HG03039 (cell line): ENCODE measurements at regions not wholly inside any gene's neighbourhood (a gene's known extent, or its start where the extent isn't known, plus 50 kb on each side); places are given as distances from the start of the nearest gene placed in this dataset.
"Not testable (repeated sequence)": the region's sequence is repeated elsewhere in the genome, so short reads cannot be mapped to it uniquely, and the experiment has no call there.

Experiments used
- ATAC-seq: cut with Tn5 transposase; IDR thresholded peaks from one replicate; pipeline ENCODE4 v1.9.1; 2021; ENCODE audit warnings: mild to moderate bottlenecking, moderate library complexity; ENCODE audit not compliant: unreplicated experiment

- ATAC-seq, result no peak
Observed at GRCh38 chr9:94033383-94033782, 50.9 kb upstream of the PTPDC1 start.

DNA sequence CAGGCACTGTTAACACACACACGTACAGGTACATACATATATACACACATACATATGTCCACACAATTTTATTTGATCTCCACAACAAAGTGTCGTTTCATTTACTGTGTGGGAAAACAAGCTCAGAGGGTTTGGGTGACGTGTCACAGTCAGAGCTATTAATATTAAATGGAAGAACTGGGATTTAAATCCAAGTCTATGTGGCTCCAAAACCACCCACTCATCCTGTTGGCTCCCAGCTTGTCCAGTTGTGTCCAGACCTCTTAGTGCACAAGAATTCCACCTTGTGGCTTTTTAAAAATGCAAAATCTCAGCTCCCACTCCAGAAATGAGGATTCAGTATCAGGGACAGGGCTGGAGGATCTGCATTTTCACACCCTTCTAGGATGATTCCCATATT lies 52.3 kb upstream of the PTPDC1 start:
- ATAC-seq, result no peak

DNA sequence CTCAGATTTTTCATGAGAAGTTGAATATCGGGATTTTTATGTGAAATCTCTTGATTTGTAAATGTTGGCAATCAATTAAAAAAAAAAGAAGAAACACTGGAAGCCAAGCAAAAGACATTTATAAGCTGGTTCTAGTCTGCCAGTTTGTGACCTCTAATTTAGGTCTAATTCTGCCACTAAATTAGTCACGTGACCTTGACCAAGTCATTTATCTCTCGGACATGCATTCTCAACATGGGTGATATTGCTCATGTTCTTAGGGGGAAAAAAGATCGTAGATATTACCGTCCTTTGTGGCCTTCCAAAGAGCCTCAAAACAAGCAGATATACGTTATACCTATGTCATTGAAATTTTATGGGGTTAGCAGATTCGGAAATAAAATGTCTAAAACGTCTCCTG lies 52.9 kb upstream of the PTPDC1 start:
- ATAC-seq, result no peak

GRCh38 chr9:94030318-94031179 lies 53.7 kb upstream of the PTPDC1 start:
- peak; percentile 99 for ATAC-seq

- ATAC-seq, result no peak
Observed at GRCh38 chr9:94029932-94030317, 54.3 kb upstream of the PTPDC1 start.

GRCh38 chr9:94026816-94027215 lies 57.4 kb upstream of the PTPDC1 start:
- no peak for ATAC-seq

- not testable (repeated sequence) for ATAC-seq
Observed at GRCh38 chr9:94022476-94022875, 61.8 kb upstream of the PTPDC1 start.

- ATAC-seq, result not testable (repeated sequence)
Observed at GRCh38 chr9:94020836-94021235, 63.4 kb upstream of the PTPDC1 start.

- ATAC-seq, result no peak
Observed at GRCh38 chr9:94018628-94019027, 63.5 kb upstream of the BARX1 start.

GRCh38 chr9:94017939-94018531 lies 62.9 kb upstream of the BARX1 start:
- ATAC-seq, result no peak

DNA sequence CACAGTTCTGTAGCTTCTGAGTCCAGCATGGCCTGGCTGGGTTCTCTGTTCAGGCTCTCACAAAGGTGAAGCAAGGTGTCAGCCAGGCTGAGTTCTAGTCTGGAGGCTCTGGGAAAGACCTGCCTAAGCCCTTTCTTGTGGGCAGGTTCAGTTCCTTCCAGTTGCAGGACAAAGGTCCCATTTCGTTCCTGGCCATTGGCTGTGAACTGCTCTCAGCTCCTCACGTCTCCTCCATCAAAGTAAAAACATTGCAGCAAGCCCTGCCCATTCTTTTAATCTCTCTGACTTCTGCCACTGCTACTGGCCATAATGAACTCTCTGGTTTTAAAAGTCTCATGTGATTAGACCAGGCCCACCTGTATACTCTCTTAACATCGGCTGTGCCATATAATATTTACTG lies 61.6 kb upstream of the BARX1 start:
- ATAC-seq, result no peak

DNA sequence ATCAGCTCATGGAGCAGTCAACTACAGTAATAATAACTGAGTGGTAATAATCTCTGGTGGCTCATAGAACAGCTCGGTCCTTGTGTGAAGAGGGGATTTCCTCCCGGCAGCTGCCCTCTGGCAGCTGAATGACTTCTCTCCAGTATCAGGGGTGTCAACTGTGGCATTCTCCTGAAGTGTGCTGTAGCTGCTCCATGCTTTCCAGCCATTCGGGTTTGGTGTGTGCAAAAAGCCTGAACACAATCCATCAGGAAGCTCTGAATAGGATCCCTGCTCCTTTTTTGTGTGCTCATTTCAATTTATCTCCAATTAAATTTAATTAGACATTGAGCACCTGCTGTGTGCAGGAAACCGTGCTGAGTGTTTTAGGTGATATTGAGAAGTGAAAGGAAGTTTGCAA lies 59.8 kb upstream of the BARX1 start:
- no peak for ATAC-seq

- no peak for ATAC-seq
Observed at GRCh38 chr9:94014066-94014654, 59.0 kb upstream of the BARX1 start.

DNA sequence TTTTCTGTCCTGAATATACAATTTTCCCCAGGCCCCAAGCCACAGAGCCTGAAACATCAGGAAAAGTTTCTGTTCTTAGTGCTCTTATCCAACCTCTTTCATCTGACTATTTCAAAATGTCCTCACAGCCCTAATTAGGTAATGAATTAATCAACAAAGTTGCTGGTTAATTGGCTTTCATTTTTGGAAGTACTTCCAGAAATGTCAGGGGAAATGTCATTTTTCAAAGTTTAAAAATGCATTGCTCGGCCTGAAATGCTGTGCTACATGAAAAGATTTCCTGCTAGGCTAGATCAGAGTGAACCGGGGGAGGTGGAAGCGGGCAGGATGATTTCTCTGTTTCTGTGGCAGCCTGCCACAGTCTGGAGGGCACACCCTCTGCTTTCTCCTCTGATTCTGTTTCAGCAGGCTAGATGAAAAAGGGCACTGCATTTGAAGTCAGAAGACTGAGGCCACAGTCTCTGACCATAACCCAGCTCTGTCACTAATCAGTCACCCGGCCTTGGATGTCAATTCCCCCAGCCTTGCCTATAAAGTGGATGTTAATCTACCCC lies 55.9 kb upstream of the BARX1 start:
- ATAC-seq, result no peak

DNA sequence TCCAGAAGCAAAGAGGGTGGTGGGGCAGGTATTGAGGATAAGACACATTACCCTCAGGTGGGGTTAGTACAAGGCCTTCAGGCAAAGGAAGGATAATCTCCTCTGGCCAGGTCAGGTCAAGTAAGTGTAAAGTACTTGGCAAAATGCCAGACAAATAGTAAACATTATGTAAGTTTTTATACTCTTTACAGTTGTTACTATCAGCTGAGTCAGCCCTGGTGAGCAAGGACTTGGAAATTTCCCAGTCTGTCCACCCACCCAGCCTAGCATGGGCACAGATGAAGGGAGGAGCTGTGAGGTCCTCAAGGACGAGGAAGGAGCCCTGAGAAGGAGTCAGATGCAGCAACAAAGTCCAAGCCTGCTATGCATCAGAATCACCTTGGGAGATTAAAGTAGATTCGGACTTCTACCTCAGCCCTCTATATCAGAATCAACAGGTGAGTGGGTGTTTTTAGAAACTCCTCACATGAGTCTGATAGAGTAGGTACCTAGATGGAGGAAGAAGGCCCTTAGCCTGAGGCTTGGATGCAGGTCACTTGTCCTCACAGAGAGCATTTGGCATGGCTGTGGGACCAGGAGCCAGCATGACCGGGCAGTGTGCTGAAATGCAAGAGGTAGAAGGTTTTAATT lies 50.2 kb upstream of the BARX1 start:
- no peak for ATAC-seq
